ENCODE measurements at regions not wholly inside any gene's neighbourhood (a gene's known extent, or its start where the extent isn't known, plus 50 kb on each side); places are given as distances from the start of the nearest gene placed in this dataset.

- DNase-seq (ENCODE audit: low spot score in 2 of 2) (no peak), ATAC-seq (no peak)
- no peaks in the 10 kb centered on the region for H3K9me3 Mint-ChIP-seq
- H3K36me3 Mint-ChIP-seq: no peaks in the 10 kb centered on the region
- no peak overlapping the region for H3K27ac Mint-ChIP-seq
Observed at GRCh38 chr13:105506463-105506862, 1029.0 kb downstream of the EFNB2 start.

- DNase-seq (ENCODE audit: low spot score in 2 of 2) (no peak), ATAC-seq (no peak)
- Mint-ChIP-seq H3K27ac (no peak overlapping the region), H3K36me3 (no peaks in the 10 kb centered on the region), H3K9me3 (no peaks in the 10 kb centered on the region)
Observed at GRCh38 chr13:105502193-105502592, 1033.3 kb downstream of the EFNB2 start.

GRCh38 chr13:105497597-105497996, 1037.9 kb downstream of the EFNB2 start:
- Mint-ChIP-seq H3K27ac (no peak overlapping the region), H3K9me3 (no peaks in the 10 kb centered on the region), H3K36me3 (no peaks in the 10 kb centered on the region)
- DNase-seq (ENCODE audit: low spot score in 2 of 2) (no peak), ATAC-seq (no peak)

- Mint-ChIP-seq H3K27ac (no peak overlapping the region), H3K36me3 (no peaks in the 10 kb centered on the region), H3K9me3 (no peaks in the 10 kb centered on the region)
Observed at GRCh38 chr13:105492216-105492615, 1043.2 kb downstream of the EFNB2 start.

GRCh38 chr13:105491345-105491744, 1044.1 kb downstream of the EFNB2 start:
- Mint-ChIP-seq H3K27ac (no peak overlapping the region), H3K36me3 (no peaks in the 10 kb centered on the region), H3K9me3 (no peaks in the 10 kb centered on the region)
- ATAC-seq (no peak), DNase-seq (ENCODE audit: low spot score in 2 of 2) (no peak)

More at GRCh38 chr13:105492216-105492615, 1043.2 kb downstream of the EFNB2 start:
- DNase-seq (ENCODE audit: low spot score in 2 of 2): no peak
- ATAC-seq: no peak

- no peak for DNase-seq (ENCODE audit: low spot score in 2 of 2)
- no peak for ATAC-seq
- Mint-ChIP-seq H3K36me3 (no peaks in the 10 kb centered on the region), H3K9me3 (peaks cover 13 to 14% of the 10 kb centered on the region in 2 donors), H3K27ac (no peak overlapping the region)
Observed at GRCh38 chr13:105485081-105485480, 1050.4 kb downstream of the EFNB2 start.

- H3K36me3 Mint-ChIP-seq: no peaks in the 10 kb centered on the region
- DNase-seq (ENCODE audit: low spot score in 2 of 2): no peak
- H3K9me3 Mint-ChIP-seq: no peaks in the 10 kb centered on the region
- no peak overlapping the region for H3K27ac Mint-ChIP-seq
- ATAC-seq: no peak
Observed at GRCh38 chr13:105474983-105475610, 1060.4 kb downstream of the EFNB2 start.

- DNase-seq (ENCODE audit: low spot score in 2 of 2): no peak
- H3K9me3 Mint-ChIP-seq: no peaks in the 10 kb centered on the region
Observed at GRCh38 chr13:105471673-105472072, 1063.8 kb downstream of the EFNB2 start.

GRCh38 chr13:105466376-105466775, 1069.1 kb downstream of the EFNB2 start:
- Mint-ChIP-seq H3K27ac (no peak overlapping the region), H3K36me3 (no peaks in the 10 kb centered on the region), H3K9me3 (no peaks in the 10 kb centered on the region)
- ATAC-seq (no peak), DNase-seq (ENCODE audit: low spot score in 2 of 2) (no peak)

More at GRCh38 chr13:105471673-105472072, 1063.8 kb downstream of the EFNB2 start:
- Mint-ChIP-seq H3K36me3 (no peaks in the 10 kb centered on the region), H3K27ac (no peak overlapping the region)
- ATAC-seq: no peak

GRCh38 chr13:105465745-105466144, 1069.7 kb downstream of the EFNB2 start, which contains the start of gene DAOA:
DAOA (plus strand) TSS chr13:105466045.
- no peak for DNase-seq (ENCODE audit: low spot score in 2 of 2)
- ATAC-seq: no peak
- Mint-ChIP-seq H3K9me3 (no peaks in the 10 kb centered on the region), H3K27ac (no peak within 1 kb of the TSS), H3K36me3 (no peaks in the 10 kb centered on the region)

- Mint-ChIP-seq H3K27ac (no peak overlapping the region), H3K36me3 (no peaks in the 10 kb centered on the region), H3K9me3 (peaks cover 0 to under 1% of the 10 kb centered on the region in 2 donors)
- no peak for DNase-seq (ENCODE audit: low spot score in 2 of 2)
- ATAC-seq: no peak
Observed at GRCh38 chr13:105465251-105465650, 1070.2 kb downstream of the EFNB2 start.

GRCh38 chr13:105464249-105464648, 1071.2 kb downstream of the EFNB2 start:
- ATAC-seq (no peak), DNase-seq (ENCODE audit: low spot score in 2 of 2) (no peak)
- Mint-ChIP-seq H3K9me3 (peaks cover 0 to 4% of the 10 kb centered on the region in 2 donors), H3K36me3 (no peaks in the 10 kb centered on the region), H3K27ac (no peak overlapping the region)

- no peak for DNase-seq (ENCODE audit: low spot score in 2 of 2)
- no peak overlapping the region for H3K27ac Mint-ChIP-seq
- H3K9me3 Mint-ChIP-seq: peaks cover 0 to 4% of the 10 kb centered on the region in 2 donors
- H3K36me3 Mint-ChIP-seq: no peaks in the 10 kb centered on the region
- no peak for ATAC-seq
Observed at GRCh38 chr13:105463011-105463501, 1072.4 kb downstream of the EFNB2 start.

GRCh38 chr13:105462098-105462497, 1073.4 kb downstream of the EFNB2 start:
- H3K27ac Mint-ChIP-seq: no peak overlapping the region
- H3K36me3 Mint-ChIP-seq: no peaks in the 10 kb centered on the region
- H3K9me3 Mint-ChIP-seq: peaks cover 0 to 4% of the 10 kb centered on the region in 2 donors
- DNase-seq (ENCODE audit: low spot score in 2 of 2): no peak
- ATAC-seq: no peak

GRCh38 chr13:105452895-105453294, 1082.6 kb downstream of the EFNB2 start:
- Mint-ChIP-seq H3K9me3 (peaks cover 0 to 6% of the 10 kb centered on the region in 2 donors), H3K27ac (no peak overlapping the region), H3K36me3 (peaks cover 0 to 4% of the 10 kb centered on the region in 2 donors)
- DNase-seq (ENCODE audit: low spot score in 2 of 2): no peak
- no peak for ATAC-seq

- ATAC-seq (no peak), DNase-seq (ENCODE audit: low spot score in 2 of 2) (no peak)
- H3K27ac Mint-ChIP-seq: no peak overlapping the region
- H3K36me3 Mint-ChIP-seq: peaks cover 0 to 4% of the 10 kb centered on the region in 2 donors
- H3K9me3 Mint-ChIP-seq: peaks cover 0 to 6% of the 10 kb centered on the region in 2 donors
Observed at GRCh38 chr13:105450784-105451183, 1084.7 kb downstream of the EFNB2 start.

- H3K36me3 Mint-ChIP-seq: no peaks in the 10 kb centered on the region
- ATAC-seq (no peak), DNase-seq (ENCODE audit: low spot score in 2 of 2) (no peak)
- H3K9me3 Mint-ChIP-seq: no peaks in the 10 kb centered on the region
- no peak overlapping the region for H3K27ac Mint-ChIP-seq
Observed at GRCh38 chr13:105448811-105449210, 1086.7 kb downstream of the EFNB2 start.

- Mint-ChIP-seq H3K36me3 (no peaks in the 10 kb centered on the region), H3K9me3 (no peaks in the 10 kb centered on the region), H3K27ac (no peak overlapping the region)
- DNase-seq (ENCODE audit: low spot score in 2 of 2): no peak
- no peak for ATAC-seq
Observed at GRCh38 chr13:105446197-105446596, 1089.3 kb downstream of the EFNB2 start.

All from activated naive CD4-positive, alpha-beta T cell treated with anti-CD3 and anti-CD28 coated beads, Interleukin-2, amount 50 U/mL, for 72 hours (primary cell).